ENCODE measurements at regions not wholly inside any gene's neighbourhood (a gene's known extent, or its start where the extent isn't known, plus 50 kb on each side); places are given as distances from the start of the nearest gene placed in this dataset.
A peak's percentile ranks its signal among the peaks of the same experiment; 100 is the strongest.

DNA sequence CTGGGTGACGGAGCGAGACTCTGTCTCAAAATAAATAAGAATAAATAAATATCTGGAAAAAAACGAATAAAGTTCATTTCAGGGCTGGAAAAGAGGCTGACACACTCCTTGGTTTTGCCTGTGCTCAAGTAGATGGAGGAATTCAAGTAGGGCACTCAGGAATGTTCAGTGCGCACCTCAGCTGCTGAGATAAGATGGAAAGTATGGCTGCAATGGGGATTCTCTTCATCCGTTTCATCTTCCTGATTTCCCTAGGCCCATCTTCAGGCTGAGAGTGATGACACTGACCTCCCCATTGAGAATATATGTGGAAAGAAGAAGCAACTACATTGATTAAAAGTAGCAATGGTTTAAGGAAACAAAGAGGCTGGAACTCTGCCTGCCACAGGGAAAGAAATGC, 130.5 kb upstream of the ZNF644 start:
- 85 to 90% methylated on average over 5 of the region's 5 CpGs for WGBS, 2 donors (ENCODE audit: low coverage in 1 of 2)
- TF ChIP-seq POLR2A (IDR thresholded peaks at IDR 0.05) (no peak), EP300 (IDR thresholded peaks at IDR 0.05; ENCODE audit: low read depth) (no peak), POLR2AphosphoS5 (IDR thresholded peaks at IDR 0.05) (no peak)
- TF ChIP-seq, protein P1, sequence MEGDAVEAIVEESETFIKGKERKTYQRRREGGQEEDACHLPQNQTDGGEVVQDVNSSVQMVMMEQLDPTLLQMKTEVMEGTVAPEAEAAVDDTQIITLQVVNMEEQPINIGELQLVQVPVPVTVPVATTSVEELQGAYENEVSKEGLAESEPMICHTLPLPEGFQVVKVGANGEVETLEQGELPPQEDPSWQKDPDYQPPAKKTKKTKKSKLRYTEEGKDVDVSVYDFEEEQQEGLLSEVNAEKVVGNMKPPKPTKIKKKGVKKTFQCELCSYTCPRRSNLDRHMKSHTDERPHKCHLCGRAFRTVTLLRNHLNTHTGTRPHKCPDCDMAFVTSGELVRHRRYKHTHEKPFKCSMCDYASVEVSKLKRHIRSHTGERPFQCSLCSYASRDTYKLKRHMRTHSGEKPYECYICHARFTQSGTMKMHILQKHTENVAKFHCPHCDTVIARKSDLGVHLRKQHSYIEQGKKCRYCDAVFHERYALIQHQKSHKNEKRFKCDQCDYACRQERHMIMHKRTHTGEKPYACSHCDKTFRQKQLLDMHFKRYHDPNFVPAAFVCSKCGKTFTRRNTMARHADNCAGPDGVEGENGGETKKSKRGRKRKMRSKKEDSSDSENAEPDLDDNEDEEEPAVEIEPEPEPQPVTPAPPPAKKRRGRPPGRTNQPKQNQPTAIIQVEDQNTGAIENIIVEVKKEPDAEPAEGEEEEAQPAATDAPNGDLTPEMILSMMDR (IDR thresholded peaks at IDR 0.05), result no peak
- no peak for DNase-seq
- Histone ChIP-seq H3K9me3 (no peaks in the 10 kb centered on the region), H3K27me3 (no peaks in the 10 kb centered on the region), H3K4me1 (peaks cover 0 to 5% (median 0%) of the 10 kb centered on the region in 4 donors), H3K4me3 (no peak overlapping the region), H3K27ac (no peak overlapping the region), H3K36me3 (no peaks in the 10 kb centered on the region)
- in situ Hi-C loops (cut with MboI; ENCODE audit: low pct_ligation_motif_present in 1 of 4, low pct_unique_long_range_greater_than_20kb in 1 of 4, low sequenced_read_pairs in 3 of 4), result loop anchor here in 3 of 4 donors (25.0 kb wide), 2 partner anchors 165 to 565 kb away; no protein-coding TSS in a partner anchor
- intact Hi-C loops (cut with DNase I; ENCODE audit: low total_unique reads), result no loop called here

DNA sequence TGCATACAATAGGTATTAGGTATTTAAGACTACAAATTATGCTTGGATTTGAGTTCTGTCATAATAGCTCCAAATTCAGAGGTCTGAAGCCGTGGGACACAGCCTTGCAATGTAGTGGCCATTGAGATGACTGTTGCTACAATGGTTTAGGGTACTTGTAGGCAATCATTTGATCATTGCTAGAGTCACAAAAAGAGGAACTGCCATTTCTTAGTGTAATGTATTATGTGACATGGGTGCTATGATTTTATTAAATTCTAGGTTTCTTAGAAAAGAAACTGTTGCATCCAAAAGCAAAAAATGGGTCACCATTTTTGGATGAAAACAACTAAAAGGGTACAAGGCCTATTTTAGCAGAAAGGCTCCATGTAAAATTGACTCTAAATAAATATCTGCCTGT, 129.9 kb upstream of the ZNF644 start:
- DNase-seq, result no peak
- intact Hi-C loops (cut with DNase I; ENCODE audit: low total_unique reads), result no loop called here
- H3K27ac ChIP-seq, result no peak overlapping the region
- no peaks in the 10 kb centered on the region for H3K27me3 ChIP-seq
- H3K36me3 ChIP-seq, result no peaks in the 10 kb centered on the region
- in situ Hi-C loops (cut with MboI; ENCODE audit: low pct_ligation_motif_present in 1 of 4, low pct_unique_long_range_greater_than_20kb in 1 of 4, low sequenced_read_pairs in 3 of 4), result loop anchor here in 3 of 4 donors (25.0 kb wide), 2 partner anchors 164 to 564 kb away; no protein-coding TSS in a partner anchor
- H3K4me1 ChIP-seq, result peaks cover 0 to 5% (median 0%) of the 10 kb centered on the region in 4 donors
- TF ChIP-seq EP300 (IDR thresholded peaks at IDR 0.05; ENCODE audit: low read depth) (no peak), POLR2A (IDR thresholded peaks at IDR 0.05) (no peak), POLR2AphosphoS5 (IDR thresholded peaks at IDR 0.05) (no peak)
- TF ChIP-seq, protein P1 (IDR thresholded peaks at IDR 0.05), result no peak
- no peaks in the 10 kb centered on the region for H3K9me3 ChIP-seq
- H3K4me3 ChIP-seq, result no peak overlapping the region
- WGBS, 2 donors (ENCODE audit: low coverage in 1 of 2), result 81 to 87% methylated on average over 1 of the region's 1 CpG

DNA sequence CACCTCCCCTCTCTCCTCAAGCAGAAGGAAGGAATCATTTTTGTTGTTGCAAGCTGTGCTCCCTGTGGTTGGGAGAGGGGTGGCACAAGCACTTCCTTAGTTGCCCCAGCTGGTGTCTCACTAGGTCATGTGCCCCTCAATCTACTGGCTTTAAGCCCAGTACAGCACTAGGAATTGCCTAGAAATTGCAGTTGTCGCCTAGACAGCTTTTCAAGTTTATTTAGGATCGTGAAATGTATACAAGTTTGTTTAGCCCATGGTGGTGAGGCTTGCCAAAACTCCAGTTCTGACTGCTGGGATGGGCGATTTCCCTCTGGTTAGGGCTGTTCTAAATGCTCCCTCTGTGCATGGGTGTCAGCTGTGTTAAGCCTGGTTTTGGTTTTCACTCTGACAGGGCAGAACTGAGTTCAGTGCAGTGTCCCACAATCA, 126.8 kb upstream of the ZNF644 start:
- 13% methylated on average over 3 of the region's 3 CpGs; no CpG with 5 or more reads in 1 of the 2 donors for WGBS, 2 donors (ENCODE audit: low coverage in 1 of 2)
- Histone ChIP-seq H3K27ac (no peak overlapping the region), H3K36me3 (no peaks in the 10 kb centered on the region), H3K4me1 (peaks cover 0 to 5% (median 0%) of the 10 kb centered on the region in 4 donors), H3K4me3 (no peak overlapping the region), H3K27me3 (no peaks in the 10 kb centered on the region), H3K9me3 (no peaks in the 10 kb centered on the region)
- in situ Hi-C loops (cut with MboI; ENCODE audit: low pct_ligation_motif_present in 1 of 4, low pct_unique_long_range_greater_than_20kb in 1 of 4, low sequenced_read_pairs in 3 of 4), result loop anchor here in 1 of 4 donors (25.0 kb wide), 1 partner anchor 561 kb away; no protein-coding TSS in a partner anchor
- TF ChIP-seq EP300 (IDR thresholded peaks at IDR 0.05; ENCODE audit: low read depth) (no peak), POLR2AphosphoS5 (IDR thresholded peaks at IDR 0.05) (no peak), POLR2A (IDR thresholded peaks at IDR 0.05) (no peak)
- TF ChIP-seq, protein P1 (IDR thresholded peaks at IDR 0.05), result no peak
- intact Hi-C loops (cut with DNase I; ENCODE audit: low total_unique reads), result no loop called here
- peak; percentile 27 for DNase-seq

DNA sequence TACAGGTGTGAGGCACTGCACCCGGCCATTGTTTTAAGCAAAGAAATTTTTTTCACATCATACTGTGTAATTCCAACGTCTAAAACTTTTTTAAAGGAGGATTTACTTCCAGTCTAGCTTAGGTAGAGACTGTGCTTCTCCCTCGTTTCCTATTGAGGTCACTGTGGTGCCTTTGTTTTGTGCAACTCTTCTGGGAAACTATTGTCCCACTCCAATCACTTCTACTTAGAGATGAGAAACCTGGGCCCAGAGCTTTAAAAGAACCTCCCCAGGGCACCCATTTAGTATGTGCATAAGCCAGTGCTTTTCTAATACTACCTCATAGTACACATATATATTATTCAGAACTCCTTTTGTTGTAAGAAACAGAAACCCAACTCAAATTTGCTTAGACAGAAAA, 120.0 kb upstream of the ZNF644 start:
- in situ Hi-C loops (cut with MboI; ENCODE audit: low pct_ligation_motif_present in 1 of 4, low pct_unique_long_range_greater_than_20kb in 1 of 4, low sequenced_read_pairs in 3 of 4) (loop anchor here in 1 of 4 donors (25.0 kb wide), 1 partner anchor 555 kb away; no protein-coding TSS in a partner anchor), intact Hi-C loops (cut with DNase I; ENCODE audit: low total_unique reads) (no loop called here)
- Histone ChIP-seq H3K9me3 (no peaks in the 10 kb centered on the region), H3K27me3 (no peaks in the 10 kb centered on the region), H3K4me1 (no peaks in the 10 kb centered on the region), H3K36me3 (no peaks in the 10 kb centered on the region), H3K27ac (no peak overlapping the region), H3K4me3 (no peak overlapping the region)
- DNase-seq, result no peak
- WGBS, 2 donors (ENCODE audit: low coverage in 1 of 2), result 72 to 75% methylated on average over 1 to 3 of the region's 3 CpGs
- TF ChIP-seq EP300 (IDR thresholded peaks at IDR 0.05; ENCODE audit: low read depth) (no peak), POLR2AphosphoS5 (IDR thresholded peaks at IDR 0.05) (no peak), POLR2A (IDR thresholded peaks at IDR 0.05) (no peak)
- TF ChIP-seq, protein P1 (IDR thresholded peaks at IDR 0.05), result no peak
